GM23338 (cell line): ENCODE measurements at regions not wholly inside any gene's neighbourhood (a gene's known extent, or its start where the extent isn't known, plus 50 kb on each side); places are given as distances from the start of the nearest gene placed in this dataset.

Source experiments
- ATAC-seq: fragments of 200-7000 bp; cut with Tn5 transposase; 3 replicates; pipeline ENCODE4 v1.9.1; 2020
- DNase-seq: peaks from one replicate; pipeline ENCODE4 v3.0.0-alpha.2; 2015; ENCODE audit warnings: low spot score
- H2AFZ ChIP-seq: fragments of 200-600 bp; sonication (generic); 2 replicates; pipeline ENCODE4 v1.8.0; 2016; ENCODE audit warnings: antibody characterized with exemption, mild to moderate bottlenecking, moderate library complexity
- H3F3A ChIP-seq: fragments of 200-600 bp; sonication (generic); replicated peaks from 2 replicates; pipeline ENCODE4 v1.8.0; 2017; ENCODE audit warnings: antibody characterized with exemption, mixed run types, low read depth
- H3K27ac ChIP-seq: fragments of 200-600 bp; sonication (generic); 2 replicates; pipeline ENCODE4 v1.6.1; 2016; ENCODE audit warnings: low read depth
- H3K27me3 ChIP-seq: fragments of 200-600 bp; sonication (generic); 2 replicates; pipeline ENCODE4 v1.8.0; 2016; ENCODE audit warnings: mild to moderate bottlenecking, mixed run types, moderate library complexity; ENCODE audit not compliant: insufficient read depth
- H3K36me3 ChIP-seq: fragments of 200-600 bp; sonication (generic); 2 replicates; pipeline ENCODE4 v1.8.0; 2016; ENCODE audit warnings: mild to moderate bottlenecking; ENCODE audit not compliant: insufficient read depth
- H3K4me1 ChIP-seq: fragments of 200-600 bp; sonication (generic); 2 replicates; pipeline ENCODE4 v1.8.0; 2016; ENCODE audit warnings: mild to moderate bottlenecking, moderate library complexity; ENCODE audit not compliant: insufficient read depth
- H3K4me2 ChIP-seq: fragments of 200-600 bp; sonication (generic); 2 replicates; pipeline ENCODE4 v1.7.1; 2017; ENCODE audit warnings: mixed run types
- H3K4me3 ChIP-seq: fragments of 200-600 bp; sonication (generic); 2 replicates; pipeline ENCODE4 v1.6.1; 2016; ENCODE audit warnings: mixed run types
- H3K79me2 ChIP-seq: fragments of 200-600 bp; sonication (generic); replicated peaks from 2 replicates; pipeline ENCODE4 v1.8.0; 2017; ENCODE audit warnings: mild to moderate bottlenecking; ENCODE audit not compliant: insufficient read depth
- H3K9me2 ChIP-seq: fragments of 200-600 bp; sonication (generic); 2 replicates; pipeline ENCODE4 v1.8.0; 2017; ENCODE audit not compliant: insufficient read depth
- H4K20me1 ChIP-seq: fragments of 200-600 bp; sonication (generic); replicated peaks from 2 replicates; pipeline ENCODE4 v1.8.0; 2017; ENCODE audit warnings: mild to moderate bottlenecking; ENCODE audit not compliant: insufficient read depth
- H3K27ac Mint-ChIP-seq: 2 replicates; pipeline ENCODE4 v1.8.0; 2020; ENCODE audit warnings: inconsistent platforms, mild to moderate bottlenecking, moderate library complexity, mixed read lengths
- H3K27me3 Mint-ChIP-seq: 3 replicates; pipeline ENCODE4 v1.8.0; 2022; ENCODE audit warnings: low read depth, mild to moderate bottlenecking, moderate library complexity, mixed read lengths, inconsistent platforms; ENCODE audit not compliant: insufficient read depth, poor library complexity
- H3K36me3 Mint-ChIP-seq: 3 replicates; pipeline ENCODE4 v1.8.0; 2021; ENCODE audit warnings: low read depth, mild to moderate bottlenecking, inconsistent platforms, moderate library complexity, mixed read lengths
- H3K4me1 Mint-ChIP-seq: 3 replicates; pipeline ENCODE4 v1.8.0; 2020; ENCODE audit warnings: mild to moderate bottlenecking, inconsistent platforms, mixed read lengths
- H3K4me3 Mint-ChIP-seq: 3 replicates; pipeline ENCODE4 v1.8.0; 2021; ENCODE audit warnings: moderate library complexity, mild to moderate bottlenecking, inconsistent platforms, mixed read lengths
- H3K9me3 Mint-ChIP-seq: 3 replicates; pipeline ENCODE4 v1.8.0; 2020; ENCODE audit warnings: moderate library complexity, mild to moderate bottlenecking, inconsistent platforms, mixed read lengths
- CREB1 ChIP-seq: fragments of 250-450 bp; sonication (Bioruptor Pico); IDR thresholded peaks from 2 replicates; pipeline ENCODE4 v1.5.0; 2020; ENCODE audit warnings: low read depth, mild to moderate bottlenecking, moderate library complexity
- EZH2 ChIP-seq: fragments of 200-600 bp; sonication (generic); IDR thresholded peaks from one replicate; pipeline ENCODE4 v1.8.0; 2017; ENCODE audit warnings: antibody characterized with exemption, mild to moderate bottlenecking, low read depth; ENCODE audit not compliant: unreplicated experiment
- EZH2phosphoT487 ChIP-seq: fragments of 200-600 bp; sonication (generic); IDR thresholded peaks from one replicate; pipeline ENCODE4 v1.8.1; 2018; ENCODE audit warnings: antibody characterized with exemption; ENCODE audit not compliant: unreplicated experiment
- JUNB ChIP-seq: IDR thresholded peaks from one replicate; pipeline ENCODE4 v1.6.1; 2016; ENCODE audit warnings: antibody characterized with exemption; ENCODE audit not compliant: unreplicated experiment
- NANOG ChIP-seq: IDR thresholded peaks from 2 replicates; pipeline ENCODE4 v1.6.1; 2016; ENCODE audit warnings: antibody characterized with exemption, borderline replicate concordance
- POLR2AphosphoS5 ChIP-seq: IDR thresholded peaks from 2 replicates; pipeline ENCODE4 v1.6.1; 2016; ENCODE audit warnings: antibody characterized with exemption, low read depth
- STAT1 ChIP-seq: IDR thresholded peaks from one replicate; pipeline ENCODE4 v1.6.1; 2016; ENCODE audit warnings: antibody characterized with exemption; ENCODE audit not compliant: unreplicated experiment
- ZNF114 ChIP-seq: fragments of 250-450 bp; sonication (Bioruptor Pico); IDR thresholded peaks from 2 replicates; pipeline ENCODE4 v1.5.0; 2020; ENCODE audit warnings: mild to moderate bottlenecking, moderate library complexity
- ZNF331 ChIP-seq: fragments of 250-450 bp; sonication (Bioruptor Pico); IDR thresholded peaks from 2 replicates; pipeline ENCODE4 v1.5.0; 2020; ENCODE audit warnings: low read depth, mild to moderate bottlenecking, moderate library complexity
- TF ChIP-seq, protein P1 (sequence below): IDR thresholded peaks from one replicate; pipeline ENCODE4 v1.6.1; 2018; ENCODE audit warnings: antibody characterized with exemption; ENCODE audit not compliant: unreplicated experiment
- TF ChIP-seq, protein P2 (sequence below): fragments of 250-450 bp; sonication (Bioruptor Pico); IDR thresholded peaks from 2 replicates; pipeline ENCODE4 v1.5.0; 2020; ENCODE audit warnings: mild to moderate bottlenecking, moderate library complexity
- TF ChIP-seq, protein P3 (sequence below), 2 experiments: fragments of 200-600 bp in 1 of 2; sonication (generic) in 1 of 2; conservative IDR thresholded peaks; 2 replicates each; pipeline versions ENCODE4 v1.5.1 to v1.6.1; 2016 to 2017; ENCODE audit warnings: antibody characterized with exemption in 2 of 2, low read depth in 2 of 2, mild to moderate bottlenecking in 2 of 2, moderate library complexity in 1 of 2
- TF ChIP-seq, protein P4 (sequence below): IDR thresholded peaks from 2 replicates; pipeline ENCODE4 v1.6.1; 2016; ENCODE audit warnings: antibody characterized with exemption

DNA sequence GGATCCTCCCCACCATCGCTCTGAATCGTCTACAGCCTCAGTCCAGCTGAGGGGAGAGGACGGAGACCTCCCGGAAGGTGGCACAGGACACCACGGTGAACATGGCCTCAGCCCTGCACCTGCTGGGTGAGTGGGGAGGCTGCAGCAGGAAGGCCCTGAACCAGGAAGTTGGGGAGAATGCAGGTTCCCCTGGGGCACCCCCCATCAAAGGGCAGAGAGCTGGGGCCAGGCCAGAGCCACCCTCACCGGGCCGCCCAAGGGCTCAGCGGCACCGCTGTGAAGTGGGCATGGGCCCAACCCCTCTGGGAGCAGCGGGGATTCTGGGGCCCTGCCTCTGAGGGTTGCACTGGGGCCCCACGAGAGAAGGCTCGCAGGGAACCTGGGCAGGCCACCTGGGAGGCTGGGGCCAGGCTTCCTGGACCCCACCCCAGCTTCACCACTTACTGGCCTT, 98.7 kb downstream of the MICALL2 start:
- no peaks in the 10 kb centered on the region for H3K27me3 ChIP-seq
- no peaks in the 10 kb centered on the region for H3K36me3 Mint-ChIP-seq
- H3K4me2 ChIP-seq = no peak overlapping the region
- H3K9me3 Mint-ChIP-seq = no peaks in the 10 kb centered on the region
- H3K4me3 ChIP-seq = no peak overlapping the region
- H3F3A ChIP-seq = no peaks in the 10 kb centered on the region
- no peaks in the 10 kb centered on the region for H3K79me2 ChIP-seq
- no peak overlapping the region for H3K27ac ChIP-seq
- H3K9me2 ChIP-seq = no peaks in the 10 kb centered on the region
- H3K4me1 ChIP-seq = no peaks in the 10 kb centered on the region
- peaks cover 3% of the 10 kb centered on the region; the same call in 1 of the 3 replicates for H3K4me1 Mint-ChIP-seq
- H4K20me1 ChIP-seq = no peaks in the 10 kb centered on the region
- H2AFZ ChIP-seq = no peak overlapping the region
- DNase-seq (no peak), ATAC-seq (no peak)
- TF ChIP-seq EZH2 (no peak), ZNF114 (CRISPR knock-in tag) (no peak), STAT1 (no peak), JUNB (no peak), CREB1 (no peak), EZH2phosphoT487 (no peak), POLR2AphosphoS5 (no peak), ZNF331 (CRISPR knock-in tag) (no peak), NANOG (no peak)
- TF ChIP-seq, protein P1, sequence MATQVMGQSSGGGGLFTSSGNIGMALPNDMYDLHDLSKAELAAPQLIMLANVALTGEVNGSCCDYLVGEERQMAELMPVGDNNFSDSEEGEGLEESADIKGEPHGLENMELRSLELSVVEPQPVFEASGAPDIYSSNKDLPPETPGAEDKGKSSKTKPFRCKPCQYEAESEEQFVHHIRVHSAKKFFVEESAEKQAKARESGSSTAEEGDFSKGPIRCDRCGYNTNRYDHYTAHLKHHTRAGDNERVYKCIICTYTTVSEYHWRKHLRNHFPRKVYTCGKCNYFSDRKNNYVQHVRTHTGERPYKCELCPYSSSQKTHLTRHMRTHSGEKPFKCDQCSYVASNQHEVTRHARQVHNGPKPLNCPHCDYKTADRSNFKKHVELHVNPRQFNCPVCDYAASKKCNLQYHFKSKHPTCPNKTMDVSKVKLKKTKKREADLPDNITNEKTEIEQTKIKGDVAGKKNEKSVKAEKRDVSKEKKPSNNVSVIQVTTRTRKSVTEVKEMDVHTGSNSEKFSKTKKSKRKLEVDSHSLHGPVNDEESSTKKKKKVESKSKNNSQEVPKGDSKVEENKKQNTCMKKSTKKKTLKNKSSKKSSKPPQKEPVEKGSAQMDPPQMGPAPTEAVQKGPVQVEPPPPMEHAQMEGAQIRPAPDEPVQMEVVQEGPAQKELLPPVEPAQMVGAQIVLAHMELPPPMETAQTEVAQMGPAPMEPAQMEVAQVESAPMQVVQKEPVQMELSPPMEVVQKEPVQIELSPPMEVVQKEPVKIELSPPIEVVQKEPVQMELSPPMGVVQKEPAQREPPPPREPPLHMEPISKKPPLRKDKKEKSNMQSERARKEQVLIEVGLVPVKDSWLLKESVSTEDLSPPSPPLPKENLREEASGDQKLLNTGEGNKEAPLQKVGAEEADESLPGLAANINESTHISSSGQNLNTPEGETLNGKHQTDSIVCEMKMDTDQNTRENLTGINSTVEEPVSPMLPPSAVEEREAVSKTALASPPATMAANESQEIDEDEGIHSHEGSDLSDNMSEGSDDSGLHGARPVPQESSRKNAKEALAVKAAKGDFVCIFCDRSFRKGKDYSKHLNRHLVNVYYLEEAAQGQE = no peak
- TF ChIP-seq, protein P2, sequence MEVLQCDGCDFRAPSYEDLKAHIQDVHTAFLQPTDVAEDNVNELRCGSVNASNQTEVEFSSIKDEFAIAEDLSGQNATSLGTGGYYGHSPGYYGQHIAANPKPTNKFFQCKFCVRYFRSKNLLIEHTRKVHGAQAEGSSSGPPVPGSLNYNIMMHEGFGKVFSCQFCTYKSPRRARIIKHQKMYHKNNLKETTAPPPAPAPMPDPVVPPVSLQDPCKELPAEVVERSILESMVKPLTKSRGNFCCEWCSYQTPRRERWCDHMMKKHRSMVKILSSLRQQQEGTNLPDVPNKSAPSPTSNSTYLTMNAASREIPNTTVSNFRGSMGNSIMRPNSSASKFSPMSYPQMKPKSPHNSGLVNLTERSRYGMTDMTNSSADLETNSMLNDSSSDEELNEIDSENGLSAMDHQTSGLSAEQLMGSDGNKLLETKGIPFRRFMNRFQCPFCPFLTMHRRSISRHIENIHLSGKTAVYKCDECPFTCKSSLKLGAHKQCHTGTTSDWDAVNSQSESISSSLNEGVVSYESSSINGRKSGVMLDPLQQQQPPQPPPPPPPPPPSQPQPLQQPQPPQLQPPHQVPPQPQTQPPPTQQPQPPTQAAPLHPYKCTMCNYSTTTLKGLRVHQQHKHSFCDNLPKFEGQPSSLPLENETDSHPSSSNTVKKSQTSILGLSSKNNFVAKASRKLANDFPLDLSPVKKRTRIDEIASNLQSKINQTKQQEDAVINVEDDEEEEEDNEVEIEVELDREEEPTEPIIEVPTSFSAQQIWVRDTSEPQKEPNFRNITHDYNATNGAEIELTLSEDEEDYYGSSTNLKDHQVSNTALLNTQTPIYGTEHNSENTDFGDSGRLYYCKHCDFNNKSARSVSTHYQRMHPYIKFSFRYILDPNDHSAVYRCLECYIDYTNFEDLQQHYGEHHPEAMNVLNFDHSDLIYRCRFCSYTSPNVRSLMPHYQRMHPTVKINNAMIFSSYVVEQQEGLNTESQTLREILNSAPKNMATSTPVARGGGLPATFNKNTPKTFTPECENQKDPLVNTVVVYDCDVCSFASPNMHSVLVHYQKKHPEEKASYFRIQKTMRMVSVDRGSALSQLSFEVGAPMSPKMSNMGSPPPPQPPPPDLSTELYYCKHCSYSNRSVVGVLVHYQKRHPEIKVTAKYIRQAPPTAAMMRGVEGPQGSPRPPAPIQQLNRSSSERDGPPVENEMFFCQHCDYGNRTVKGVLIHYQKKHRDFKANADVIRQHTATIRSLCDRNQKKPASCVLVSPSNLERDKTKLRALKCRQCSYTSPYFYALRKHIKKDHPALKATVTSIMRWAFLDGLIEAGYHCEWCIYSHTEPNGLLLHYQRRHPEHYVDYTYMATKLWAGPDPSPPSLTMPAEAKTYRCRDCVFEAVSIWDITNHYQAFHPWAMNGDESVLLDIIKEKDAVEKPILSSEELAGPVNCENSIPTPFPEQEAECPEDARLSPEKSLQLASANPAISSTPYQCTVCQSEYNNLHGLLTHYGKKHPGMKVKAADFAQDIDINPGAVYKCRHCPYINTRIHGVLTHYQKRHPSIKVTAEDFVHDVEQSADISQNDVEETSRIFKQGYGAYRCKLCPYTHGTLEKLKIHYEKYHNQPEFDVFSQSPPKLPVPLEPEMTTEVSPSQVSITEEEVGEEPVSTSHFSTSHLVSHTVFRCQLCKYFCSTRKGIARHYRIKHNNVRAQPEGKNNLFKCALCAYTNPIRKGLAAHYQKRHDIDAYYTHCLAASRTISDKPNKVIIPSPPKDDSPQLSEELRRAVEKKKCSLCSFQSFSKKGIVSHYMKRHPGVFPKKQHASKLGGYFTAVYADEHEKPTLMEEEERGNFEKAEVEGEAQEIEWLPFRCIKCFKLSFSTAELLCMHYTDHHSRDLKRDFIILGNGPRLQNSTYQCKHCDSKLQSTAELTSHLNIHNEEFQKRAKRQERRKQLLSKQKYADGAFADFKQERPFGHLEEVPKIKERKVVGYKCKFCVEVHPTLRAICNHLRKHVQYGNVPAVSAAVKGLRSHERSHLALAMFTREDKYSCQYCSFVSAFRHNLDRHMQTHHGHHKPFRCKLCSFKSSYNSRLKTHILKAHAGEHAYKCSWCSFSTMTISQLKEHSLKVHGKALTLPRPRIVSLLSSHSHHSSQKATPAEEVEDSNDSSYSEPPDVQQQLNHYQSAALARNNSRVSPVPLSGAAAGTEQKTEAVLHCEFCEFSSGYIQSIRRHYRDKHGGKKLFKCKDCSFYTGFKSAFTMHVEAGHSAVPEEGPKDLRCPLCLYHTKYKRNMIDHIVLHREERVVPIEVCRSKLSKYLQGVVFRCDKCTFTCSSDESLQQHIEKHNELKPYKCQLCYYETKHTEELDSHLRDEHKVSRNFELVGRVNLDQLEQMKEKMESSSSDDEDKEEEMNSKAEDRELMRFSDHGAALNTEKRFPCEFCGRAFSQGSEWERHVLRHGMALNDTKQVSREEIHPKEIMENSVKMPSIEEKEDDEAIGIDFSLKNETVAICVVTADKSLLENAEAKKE (CRISPR knock-in tag) = no peak
- TF ChIP-seq, protein P3, sequence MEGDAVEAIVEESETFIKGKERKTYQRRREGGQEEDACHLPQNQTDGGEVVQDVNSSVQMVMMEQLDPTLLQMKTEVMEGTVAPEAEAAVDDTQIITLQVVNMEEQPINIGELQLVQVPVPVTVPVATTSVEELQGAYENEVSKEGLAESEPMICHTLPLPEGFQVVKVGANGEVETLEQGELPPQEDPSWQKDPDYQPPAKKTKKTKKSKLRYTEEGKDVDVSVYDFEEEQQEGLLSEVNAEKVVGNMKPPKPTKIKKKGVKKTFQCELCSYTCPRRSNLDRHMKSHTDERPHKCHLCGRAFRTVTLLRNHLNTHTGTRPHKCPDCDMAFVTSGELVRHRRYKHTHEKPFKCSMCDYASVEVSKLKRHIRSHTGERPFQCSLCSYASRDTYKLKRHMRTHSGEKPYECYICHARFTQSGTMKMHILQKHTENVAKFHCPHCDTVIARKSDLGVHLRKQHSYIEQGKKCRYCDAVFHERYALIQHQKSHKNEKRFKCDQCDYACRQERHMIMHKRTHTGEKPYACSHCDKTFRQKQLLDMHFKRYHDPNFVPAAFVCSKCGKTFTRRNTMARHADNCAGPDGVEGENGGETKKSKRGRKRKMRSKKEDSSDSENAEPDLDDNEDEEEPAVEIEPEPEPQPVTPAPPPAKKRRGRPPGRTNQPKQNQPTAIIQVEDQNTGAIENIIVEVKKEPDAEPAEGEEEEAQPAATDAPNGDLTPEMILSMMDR (conservative IDR thresholded peaks at IDR 0.05; ENCODE audit: low read depth in 2 of 2) = no peak
- TF ChIP-seq, protein P4, sequence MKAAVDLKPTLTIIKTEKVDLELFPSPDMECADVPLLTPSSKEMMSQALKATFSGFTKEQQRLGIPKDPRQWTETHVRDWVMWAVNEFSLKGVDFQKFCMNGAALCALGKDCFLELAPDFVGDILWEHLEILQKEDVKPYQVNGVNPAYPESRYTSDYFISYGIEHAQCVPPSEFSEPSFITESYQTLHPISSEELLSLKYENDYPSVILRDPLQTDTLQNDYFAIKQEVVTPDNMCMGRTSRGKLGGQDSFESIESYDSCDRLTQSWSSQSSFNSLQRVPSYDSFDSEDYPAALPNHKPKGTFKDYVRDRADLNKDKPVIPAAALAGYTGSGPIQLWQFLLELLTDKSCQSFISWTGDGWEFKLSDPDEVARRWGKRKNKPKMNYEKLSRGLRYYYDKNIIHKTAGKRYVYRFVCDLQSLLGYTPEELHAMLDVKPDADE = no peak
- no peaks in the 10 kb centered on the region for H3K36me3 ChIP-seq
- H3K4me3 Mint-ChIP-seq = no peak overlapping the region
- peaks cover 16% of the 10 kb centered on the region for H3K27me3 Mint-ChIP-seq
- no peak overlapping the region for H3K27ac Mint-ChIP-seq
